Small intestine (tissue), 7 donors: ENCODE measurements at regions not wholly inside any gene's neighbourhood (a gene's known extent, or its start where the extent isn't known, plus 50 kb on each side); places are given as distances from the start of the nearest gene placed in this dataset.
"Not testable (repeated sequence)": the region's sequence is repeated elsewhere in the genome, so short reads cannot be mapped to it uniquely, and the experiment has no call there.

Source experiments
- DNase-seq, 2 donors: peaks; one replicate each; pipeline versions ENCODE4 v3.0.0 to v3.0.0-alpha.2; 2013
- FAIRE-seq: peaks from 2 replicates; lab custom pipeline; 2012; peaks lifted over from hg19 to GRCh38; lab: Jason Lieb, UNC
- H3K27ac ChIP-seq, 3 donors: one replicate each; pipeline ENCODE4 v1.5.1; 2013; ENCODE audit warnings: low read length in 2 of 3, mild to moderate bottlenecking in 2 of 3, control low read depth in 1 of 3, inconsistent platforms in 1 of 3, low read depth in 1 of 3, moderate library complexity in 1 of 3
- H3K27me3 ChIP-seq, 3 donors: one replicate each; pipeline ENCODE4 v1.6.1; 2013; ENCODE audit warnings: low read length in 3 of 3, inconsistent platforms in 1 of 3; ENCODE audit not compliant: control insufficient read depth in 3 of 3, insufficient read depth in 3 of 3
- H3K36me3 ChIP-seq, 3 donors: one replicate each; pipeline ENCODE4 v1.6.1; 2013; ENCODE audit warnings: low read length in 3 of 3, inconsistent platforms in 1 of 3, low read depth in 1 of 3, mild to moderate bottlenecking in 1 of 3, moderate library complexity in 1 of 3; ENCODE audit not compliant: control insufficient read depth in 3 of 3, insufficient read depth in 2 of 3
- H3K4me1 ChIP-seq, 3 donors: one replicate each; pipeline ENCODE4 v1.6.1; 2013; ENCODE audit warnings: low read length in 2 of 3, inconsistent platforms in 1 of 3, low read depth in 1 of 3, mild to moderate bottlenecking in 1 of 3, moderate library complexity in 1 of 3; ENCODE audit not compliant: control insufficient read depth in 3 of 3, insufficient read depth in 2 of 3
- H3K4me3 ChIP-seq, 3 donors: one replicate each; pipeline ENCODE4 v1.5.1; 2013; ENCODE audit warnings: low read length in 3 of 3, control low read depth in 1 of 3, inconsistent platforms in 1 of 3, low read depth in 1 of 3, mild to moderate bottlenecking in 1 of 3, moderate library complexity in 1 of 3
- H3K9me3 ChIP-seq, 2 donors: one replicate each; pipeline ENCODE4 v1.6.1; 2013; ENCODE audit warnings: low read depth in 1 of 2, low read length in 1 of 2; ENCODE audit not compliant: control insufficient read depth in 2 of 2, insufficient read depth in 1 of 2
- WGBS, 3 donors: extraction: QIAGEN DNeasy Blood & Tissue Kit; methylation state at CpG; one replicate each; pipeline ENCODE4 v1.1.7; 2013; 5-methylcytosine and 5-hydroxymethylcytosine counted together
- donor health status: healthy with polysubstance abuse.
- donor health status: control.
- donor health status: control.
- donor health status: Bipolar disorder and iron deficiency.
- donor health status: healthy.

GRCh38 chr2:222760301-222760897 is 88.9 kb downstream of the MOGAT1 start:
- no peak overlapping the region for H3K4me3 ChIP-seq
- no peaks in the 10 kb centered on the region for H3K36me3 ChIP-seq
- FAIRE-seq: no peak

GRCh38 chr2:222761888-222762287 is 90.4 kb downstream of the MOGAT1 start:
- Histone ChIP-seq H3K4me1 (no peaks in the 10 kb centered on the region), H3K27ac (no peak overlapping the region), H3K36me3 (no peaks in the 10 kb centered on the region), H3K4me3 (no peak overlapping the region), H3K27me3 (no peaks in the 10 kb centered on the region), H3K9me3 (no peaks in the 10 kb centered on the region)
- FAIRE-seq (no peak), DNase-seq (no peak)
- WGBS, 3 donors: 87 to 91% (median 88%) methylated on average over 3 of the region's 3 CpGs

More at GRCh38 chr2:222760301-222760897, 88.9 kb downstream of the MOGAT1 start:
- H3K4me1 ChIP-seq: no peaks in the 10 kb centered on the region
- 85 to 92% (median 89%) methylated on average over 7 of the region's 7 CpGs for WGBS, 3 donors
- no peak for DNase-seq
- no peaks in the 10 kb centered on the region for H3K27me3 ChIP-seq
- H3K9me3 ChIP-seq: no peaks in the 10 kb centered on the region
- no peak overlapping the region for H3K27ac ChIP-seq

- Histone ChIP-seq H3K9me3 (no peaks in the 10 kb centered on the region), H3K4me3 (no peak overlapping the region), H3K4me1 (no peaks in the 10 kb centered on the region), H3K36me3 (no peaks in the 10 kb centered on the region), H3K27ac (no peak overlapping the region), H3K27me3 (no peaks in the 10 kb centered on the region)
- WGBS, 3 donors: 43 to 62% (median 46%) methylated on average over 2 of the region's 2 CpGs
- DNase-seq (no peak), FAIRE-seq (no peak)
Observed at GRCh38 chr2:222762342-222762741, 90.9 kb downstream of the MOGAT1 start.

- H3K36me3 ChIP-seq, H3K4me3 ChIP-seq, H3K9me3 ChIP-seq, FAIRE-seq, H3K4me1 ChIP-seq, H3K27ac ChIP-seq, DNase-seq, H3K27me3 ChIP-seq: not testable (repeated sequence)
- 83 to 92% (median 90%) methylated on average over 5 of the region's 5 CpGs for WGBS, 3 donors
Observed at GRCh38 chr2:222765883-222766282, 94.4 kb downstream of the MOGAT1 start.

- WGBS, 3 donors: 79 to 86% (median 84%) methylated on average over 6 of the region's 6 CpGs
- H3K27ac ChIP-seq, DNase-seq, H3K27me3 ChIP-seq, H3K4me1 ChIP-seq, FAIRE-seq, H3K4me3 ChIP-seq, H3K36me3 ChIP-seq, H3K9me3 ChIP-seq: not testable (repeated sequence)
Observed at GRCh38 chr2:222768019-222768418, 92.8 kb upstream of the ACSL3 start.

- 73 to 82% (median 82%) methylated on average over 5 of the region's 5 CpGs for WGBS, 3 donors
- Histone ChIP-seq H3K9me3 (no peaks in the 10 kb centered on the region), H3K4me1 (no peaks in the 10 kb centered on the region), H3K4me3 (no peak overlapping the region), H3K27ac (no peak overlapping the region), H3K27me3 (no peaks in the 10 kb centered on the region), H3K36me3 (no peaks in the 10 kb centered on the region)
- FAIRE-seq: no peak
- DNase-seq: no peak
Observed at GRCh38 chr2:222769446-222769845, 91.4 kb upstream of the ACSL3 start.

- H3K4me1 ChIP-seq: no peaks in the 10 kb centered on the region
- no peaks in the 10 kb centered on the region for H3K36me3 ChIP-seq
- FAIRE-seq: no peak
- H3K27ac ChIP-seq: no peak overlapping the region
- DNase-seq: no peak
- no peaks in the 10 kb centered on the region for H3K9me3 ChIP-seq
- no peak overlapping the region for H3K4me3 ChIP-seq
- H3K27me3 ChIP-seq: no peaks in the 10 kb centered on the region
- 92 to 94% (median 93%) methylated on average over 3 of the region's 3 CpGs for WGBS, 3 donors
Observed at GRCh38 chr2:222769941-222770340, 90.9 kb upstream of the ACSL3 start.

GRCh38 chr2:222771832-222772231 is 89.0 kb upstream of the ACSL3 start:
- Histone ChIP-seq H3K27me3 (no peaks in the 10 kb centered on the region), H3K4me1 (no peaks in the 10 kb centered on the region), H3K9me3 (no peaks in the 10 kb centered on the region), H3K36me3 (no peaks in the 10 kb centered on the region), H3K27ac (no peak overlapping the region), H3K4me3 (no peak overlapping the region)
- FAIRE-seq: no peak
- 94 to 96% (median 96%) methylated on average over 3 of the region's 3 CpGs for WGBS, 3 donors
- DNase-seq: no peak

GRCh38 chr2:222774941-222775340 is 85.9 kb upstream of the ACSL3 start:
- H3K36me3 ChIP-seq: no peaks in the 10 kb centered on the region
- H3K27ac ChIP-seq: no peak overlapping the region
- H3K4me1 ChIP-seq: no peaks in the 10 kb centered on the region
- H3K27me3 ChIP-seq: no peaks in the 10 kb centered on the region
- no peaks in the 10 kb centered on the region for H3K9me3 ChIP-seq
- FAIRE-seq (no peak), DNase-seq (no peak)
- H3K4me3 ChIP-seq: no peak overlapping the region
